CD14-positive monocyte (primary cell): ENCODE measurements at regions not wholly inside any gene's neighbourhood (a gene's known extent, or its start where the extent isn't known, plus 50 kb on each side); places are given as distances from the start of the nearest gene placed in this dataset.

Experiments used
- DNase-seq, 3 donors: peaks; one replicate each; pipeline ENCODE4 v3.0.0-alpha.2; 2011 to 2022
- H2AFZ ChIP-seq: 2 replicates; pipeline ENCODE4 v1.6.0; 2012; ENCODE audit warnings: mild to moderate bottlenecking, low read depth, low read length, inconsistent platforms; ENCODE audit not compliant: insufficient read depth, poor library complexity, severe bottlenecking
- H3K27ac ChIP-seq, 2 donors: 1 replicate in 1 of 2; 2 replicates in 1 of 2; pipeline ENCODE4 v1.5.1; 2012 to 2013; ENCODE audit warnings: low read length in 2 of 2, control low read depth in 1 of 2, inconsistent platforms in 1 of 2, low read depth in 1 of 2, mild to moderate bottlenecking in 1 of 2
- H3K27me3 ChIP-seq, 2 donors: one replicate each; pipeline versions ENCODE4 v1.6.0 to v1.6.1; 2011 to 2013; ENCODE audit warnings: low read length in 2 of 2; ENCODE audit not compliant: control insufficient read depth in 2 of 2, insufficient read depth in 2 of 2
- H3K36me3 ChIP-seq, 2 donors: replicated peaks in 1 of 2; 1 replicate in 1 of 2; 2 replicates in 1 of 2; pipeline versions ENCODE4 v1.5.1 to v1.6.1; 2012 to 2013; ENCODE audit warnings: low read length in 2 of 2, control low read depth in 1 of 2, inconsistent platforms in 1 of 2, mild to moderate bottlenecking in 1 of 2; ENCODE audit not compliant: insufficient read depth in 2 of 2, control insufficient read depth in 1 of 2
- H3K4me1 ChIP-seq, 2 donors: 1 replicate in 1 of 2; 2 replicates in 1 of 2; pipeline versions ENCODE4 v1.5.1 to v1.6.1; 2012 to 2013; ENCODE audit warnings: low read length in 2 of 2, control low read depth in 1 of 2, inconsistent platforms in 1 of 2, mild to moderate bottlenecking in 1 of 2, moderate library complexity in 1 of 2; ENCODE audit not compliant: insufficient read depth in 2 of 2, control insufficient read depth in 1 of 2
- H3K4me2 ChIP-seq: replicated peaks from 2 replicates; pipeline ENCODE3; 2012; ENCODE audit warnings: low read length, moderate library complexity, mild to moderate bottlenecking; ENCODE audit not compliant: poor library complexity, severe bottlenecking; ENCODE audit errors: extremely low read depth
- H3K4me3 ChIP-seq, 3 experiments: fragments of 200-600 bp in 1 of 3; sonication (generic) in 1 of 3; replicated peaks in 1 of 3; 1 replicate in 2 of 3; 2 replicates in 1 of 3; pipeline ENCODE4 v1.5.1; 2011 to 2013; ENCODE audit warnings: low read length in 3 of 3, mild to moderate bottlenecking in 3 of 3, control low read depth in 2 of 3, low read depth in 2 of 3, inconsistent platforms in 1 of 3, moderate library complexity in 1 of 3
- H3K79me2 ChIP-seq: 2 replicates; pipeline ENCODE4 v1.6.0; 2012; ENCODE audit warnings: mild to moderate bottlenecking, control low read depth, inconsistent platforms, low read length, moderate library complexity; ENCODE audit not compliant: insufficient read depth
- H3K9ac ChIP-seq: 2 replicates; pipeline ENCODE4 v1.6.0; 2017; ENCODE audit warnings: low read length, mild to moderate bottlenecking; ENCODE audit not compliant: insufficient read depth, poor library complexity, severe bottlenecking
- H3K9me3 ChIP-seq, 2 donors: replicated peaks in 1 of 2; 1 replicate in 1 of 2; 2 replicates in 1 of 2; pipeline versions ENCODE4 v1.5.1 to v1.6.1; 2012 to 2013; ENCODE audit warnings: low read length in 2 of 2, control low read depth in 1 of 2; ENCODE audit not compliant: control insufficient read depth in 1 of 2, insufficient read depth in 1 of 2
- H4K20me1 ChIP-seq: 2 replicates; pipeline ENCODE4 v1.6.0; 2012; ENCODE audit warnings: mild to moderate bottlenecking, low read length, control low read depth, moderate library complexity; ENCODE audit not compliant: insufficient read depth
- H3K27ac Mint-ChIP-seq, 7 donors: one replicate each; pipeline ENCODE4 v1.8.0; 2020; ENCODE audit warnings: mild to moderate bottlenecking in 7 of 7, mixed read lengths in 7 of 7, moderate library complexity in 6 of 7, inconsistent platforms in 2 of 7
- H3K27me3 Mint-ChIP-seq, 3 donors: one replicate each; pipeline ENCODE4 v1.8.0; 2021 to 2022; ENCODE audit warnings: low read depth in 3 of 3, mild to moderate bottlenecking in 3 of 3, mixed read lengths in 3 of 3, moderate library complexity in 3 of 3, inconsistent platforms in 1 of 3
- H3K36me3 Mint-ChIP-seq, 2 donors: one replicate each; pipeline ENCODE4 v1.8.0; 2020; ENCODE audit warnings: mixed read lengths in 2 of 2, inconsistent platforms in 1 of 2, mild to moderate bottlenecking in 1 of 2
- H3K4me1 Mint-ChIP-seq: one replicate; pipeline ENCODE4 v1.8.0; 2020; ENCODE audit warnings: mild to moderate bottlenecking, mixed read lengths
- H3K4me3 Mint-ChIP-seq, 2 donors: one replicate each; pipeline ENCODE4 v1.8.0; 2020; ENCODE audit warnings: mild to moderate bottlenecking in 2 of 2, mixed read lengths in 2 of 2, moderate library complexity in 1 of 2
- H3K9me3 Mint-ChIP-seq, 7 donors: one replicate each; pipeline ENCODE4 v1.8.0; 2020 to 2022; ENCODE audit warnings: mixed read lengths in 7 of 7, mild to moderate bottlenecking in 6 of 7, moderate library complexity in 6 of 7, inconsistent platforms in 2 of 7
- WGBS: methylation state at CpG from one replicate; pipeline ENCODE4 v1.1.5; 2013; ENCODE audit warnings: missing lambda C conversion rate; ENCODE audit not compliant: insufficient coverage; 5-methylcytosine and 5-hydroxymethylcytosine counted together
- intact Hi-C, 2 donors: fragments of 100-400 bp; cut with micrococcal nuclease; formaldehyde crosslinking; loops; one replicate each; pipeline versions ENCODE4 v1.15.0 to v1.15.1; 2023
- TF ChIP-seq, protein P1 (sequence below): fragments of 200-600 bp; IDR thresholded peaks from one replicate; pipeline ENCODE4 v1.8.0; 2022; ENCODE audit warnings: antibody characterized with exemption, mild to moderate bottlenecking

DNA sequence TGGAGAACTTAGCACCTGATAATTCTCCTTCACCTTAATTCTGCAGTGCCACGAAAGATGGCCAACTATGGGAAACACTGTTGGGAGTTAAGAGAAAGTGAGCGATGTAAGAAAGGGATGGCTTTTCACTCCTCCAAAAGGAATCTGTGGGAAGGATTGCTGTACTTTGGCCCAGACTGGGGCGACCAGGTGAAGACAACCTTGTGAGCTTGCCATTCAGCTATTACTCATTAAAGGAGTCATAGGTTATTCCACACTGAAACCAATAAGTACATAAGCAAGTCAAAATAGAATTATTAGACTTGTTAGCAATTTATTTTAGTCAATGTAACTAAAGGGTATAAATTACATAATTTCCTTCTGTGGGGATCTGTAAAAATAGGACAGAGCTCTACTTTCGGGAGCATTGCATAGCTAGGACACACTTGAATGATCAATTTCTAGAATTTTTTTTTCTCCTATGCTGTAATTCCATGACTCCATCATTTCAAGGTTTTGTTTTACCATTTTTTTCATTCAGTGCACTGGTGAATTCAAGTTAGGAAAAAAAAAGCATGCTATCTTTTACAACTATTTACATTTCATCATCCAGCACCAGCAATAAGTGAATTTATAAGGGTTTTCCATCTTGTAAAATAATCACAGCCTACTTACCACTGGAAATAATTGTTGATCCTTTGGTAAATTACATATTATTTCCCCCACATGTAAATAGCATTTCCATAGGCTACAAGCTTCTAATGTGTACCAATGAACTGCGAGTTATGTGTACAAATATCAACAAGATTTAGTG lies 231.7 kb downstream of the SIM1 start:
- TF ChIP-seq, protein P1, sequence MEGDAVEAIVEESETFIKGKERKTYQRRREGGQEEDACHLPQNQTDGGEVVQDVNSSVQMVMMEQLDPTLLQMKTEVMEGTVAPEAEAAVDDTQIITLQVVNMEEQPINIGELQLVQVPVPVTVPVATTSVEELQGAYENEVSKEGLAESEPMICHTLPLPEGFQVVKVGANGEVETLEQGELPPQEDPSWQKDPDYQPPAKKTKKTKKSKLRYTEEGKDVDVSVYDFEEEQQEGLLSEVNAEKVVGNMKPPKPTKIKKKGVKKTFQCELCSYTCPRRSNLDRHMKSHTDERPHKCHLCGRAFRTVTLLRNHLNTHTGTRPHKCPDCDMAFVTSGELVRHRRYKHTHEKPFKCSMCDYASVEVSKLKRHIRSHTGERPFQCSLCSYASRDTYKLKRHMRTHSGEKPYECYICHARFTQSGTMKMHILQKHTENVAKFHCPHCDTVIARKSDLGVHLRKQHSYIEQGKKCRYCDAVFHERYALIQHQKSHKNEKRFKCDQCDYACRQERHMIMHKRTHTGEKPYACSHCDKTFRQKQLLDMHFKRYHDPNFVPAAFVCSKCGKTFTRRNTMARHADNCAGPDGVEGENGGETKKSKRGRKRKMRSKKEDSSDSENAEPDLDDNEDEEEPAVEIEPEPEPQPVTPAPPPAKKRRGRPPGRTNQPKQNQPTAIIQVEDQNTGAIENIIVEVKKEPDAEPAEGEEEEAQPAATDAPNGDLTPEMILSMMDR, result no peak
- Mint-ChIP-seq H3K4me1 (peaks cover 8% of the 10 kb centered on the region), H3K27ac (no peak overlapping the region), H3K4me3 (no peak overlapping the region), H3K9me3 (peaks cover 0 to 2% (median 0%) of the 10 kb centered on the region in 7 donors), H3K27me3 (peaks cover 19 to 23% (median 21%) of the 10 kb centered on the region in 3 donors), H3K36me3 (peaks cover 0 to 1% of the 10 kb centered on the region in 2 donors)
- Histone ChIP-seq H3K9me3 (no peaks in the 10 kb centered on the region), H3K4me2 (no peak overlapping the region), H2AFZ (no peak overlapping the region), H4K20me1 (no peaks in the 10 kb centered on the region), H3K4me1 (peaks cover 0 to 5% of the 10 kb centered on the region in 2 donors), H3K27ac (no peak overlapping the region), H3K36me3 (no peaks in the 10 kb centered on the region), H3K27me3 (peaks cover 20 to 21% of the 10 kb centered on the region in 2 donors), H3K4me3 (no peak overlapping the region), H3K79me2 (no peaks in the 10 kb centered on the region), H3K9ac (no peak overlapping the region)
- no CpG with 5 or more reads among the region's 5 CpGs for WGBS
- DNase-seq, result no peak
- intact Hi-C loops, result no loop called here

DNA sequence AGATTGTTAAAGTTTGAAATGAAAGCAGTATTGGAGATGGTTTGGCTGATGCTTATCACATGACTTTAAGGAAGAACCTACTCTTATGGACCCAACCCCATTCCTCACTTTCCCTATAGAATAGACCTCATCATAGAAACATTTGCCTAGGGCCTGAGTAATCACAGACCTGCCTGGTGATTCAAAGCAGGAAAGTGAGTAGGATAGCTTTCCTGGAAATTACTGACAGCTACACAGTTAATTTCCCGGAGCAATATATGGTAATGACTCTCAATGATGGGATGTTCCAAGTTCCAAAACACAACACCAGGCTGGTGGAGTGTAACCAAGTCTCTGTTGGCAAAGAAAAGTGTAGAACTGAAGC lies 233.8 kb downstream of the SIM1 start:
- H3K4me2 ChIP-seq, result no peak overlapping the region

More for the DNA sequence above, 233.8 kb downstream of the SIM1 start:
- H3K4me1 Mint-ChIP-seq, result peaks cover 8% of the 10 kb centered on the region
- Histone ChIP-seq H2AFZ (no peak overlapping the region), H3K36me3 (no peaks in the 10 kb centered on the region), H3K9ac (no peak overlapping the region), H3K27ac (no peak overlapping the region), H4K20me1 (no peaks in the 10 kb centered on the region), H3K9me3 (no peaks in the 10 kb centered on the region), H3K27me3 (peaks cover 22 to 23% of the 10 kb centered on the region in 2 donors), H3K4me3 (no peak overlapping the region), H3K4me1 (peaks cover 0 to 5% of the 10 kb centered on the region in 2 donors), H3K79me2 (no peaks in the 10 kb centered on the region)
- H3K4me3 Mint-ChIP-seq, result no peak overlapping the region
- TF ChIP-seq, protein P1, result no peak
- WGBS, result 100% methylated on average over 1 of the region's 1 CpG
- peaks cover 0 to 2% (median 0%) of the 10 kb centered on the region in 7 donors for H3K9me3 Mint-ChIP-seq
- H3K36me3 Mint-ChIP-seq, result peaks cover 0 to 1% of the 10 kb centered on the region in 2 donors
- H3K27me3 Mint-ChIP-seq, result peaks cover 21% of the 10 kb centered on the region in 3 donors
- no peak for DNase-seq
- no peak overlapping the region for H3K27ac Mint-ChIP-seq
- intact Hi-C loops, result no loop called here
